C4-2B (cell line): ENCODE measurements at regions not wholly inside any gene's neighbourhood (a gene's known extent, or its start where the extent isn't known, plus 50 kb on each side); places are given as distances from the start of the nearest gene placed in this dataset.

Experiments used
- ZFX ChIP-seq: fragments of 450-650 bp; IDR thresholded peaks from 2 replicates; pipeline ENCODE4 v1.6.1; 2017
- TF ChIP-seq, protein P1 (sequence below): fragments of 450-650 bp; conservative IDR thresholded peaks from 2 replicates; pipeline ENCODE4 v1.5.1; 2017; ENCODE audit warnings: mild to moderate bottlenecking

DNA sequence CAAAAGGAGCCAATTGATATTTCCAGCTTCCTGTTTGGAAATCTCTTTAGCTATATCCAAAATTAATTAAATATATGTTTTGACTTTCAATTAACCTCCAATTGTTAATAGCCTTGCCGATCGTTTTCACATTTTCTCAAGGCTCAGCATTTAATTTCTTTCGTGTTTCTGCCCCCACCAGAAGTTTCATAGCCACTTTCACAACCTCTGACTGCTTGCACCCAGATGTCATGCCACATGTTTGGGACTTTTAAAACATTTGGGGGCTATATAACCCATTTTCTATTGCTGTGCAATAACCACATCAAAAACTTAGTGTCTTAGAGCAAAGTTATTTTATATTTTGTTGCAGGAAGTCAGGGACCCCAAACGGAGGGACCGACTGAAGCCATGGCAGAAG, 510.6 kb upstream of the CNTNAP2 start:
- TF ChIP-seq, protein P1, sequence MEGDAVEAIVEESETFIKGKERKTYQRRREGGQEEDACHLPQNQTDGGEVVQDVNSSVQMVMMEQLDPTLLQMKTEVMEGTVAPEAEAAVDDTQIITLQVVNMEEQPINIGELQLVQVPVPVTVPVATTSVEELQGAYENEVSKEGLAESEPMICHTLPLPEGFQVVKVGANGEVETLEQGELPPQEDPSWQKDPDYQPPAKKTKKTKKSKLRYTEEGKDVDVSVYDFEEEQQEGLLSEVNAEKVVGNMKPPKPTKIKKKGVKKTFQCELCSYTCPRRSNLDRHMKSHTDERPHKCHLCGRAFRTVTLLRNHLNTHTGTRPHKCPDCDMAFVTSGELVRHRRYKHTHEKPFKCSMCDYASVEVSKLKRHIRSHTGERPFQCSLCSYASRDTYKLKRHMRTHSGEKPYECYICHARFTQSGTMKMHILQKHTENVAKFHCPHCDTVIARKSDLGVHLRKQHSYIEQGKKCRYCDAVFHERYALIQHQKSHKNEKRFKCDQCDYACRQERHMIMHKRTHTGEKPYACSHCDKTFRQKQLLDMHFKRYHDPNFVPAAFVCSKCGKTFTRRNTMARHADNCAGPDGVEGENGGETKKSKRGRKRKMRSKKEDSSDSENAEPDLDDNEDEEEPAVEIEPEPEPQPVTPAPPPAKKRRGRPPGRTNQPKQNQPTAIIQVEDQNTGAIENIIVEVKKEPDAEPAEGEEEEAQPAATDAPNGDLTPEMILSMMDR: no peak
- no peak for TF ChIP-seq ZFX
